DOHH2 (cell line): ENCODE measurements at regions not wholly inside any gene's neighbourhood (a gene's known extent, or its start where the extent isn't known, plus 50 kb on each side); places are given as distances from the start of the nearest gene placed in this dataset.

Experiments
- H3F3A ChIP-seq: fragments of 200-600 bp; sonication (generic), shearing (Covaris generic); 2 replicates; pipeline ENCODE4 v1.6.0; 2016; ENCODE audit warnings: antibody characterized with exemption, mild to moderate bottlenecking; ENCODE audit not compliant: control insufficient read depth, insufficient read depth
- H3K27ac ChIP-seq: fragments of 200-600 bp; sonication (generic); 2 replicates; pipeline ENCODE4 v1.5.1; 2014; ENCODE audit warnings: low read depth, mild to moderate bottlenecking, low read length, moderate library complexity
- H3K27me3 ChIP-seq: fragments of 200-600 bp; sonication (generic); 2 replicates; pipeline ENCODE4 v1.6.1; 2014; ENCODE audit warnings: mild to moderate bottlenecking, low read length, mixed read lengths; ENCODE audit not compliant: control insufficient read depth
- H3K36me3 ChIP-seq: fragments of 200-600 bp; sonication (generic); 2 replicates; pipeline ENCODE4 v1.6.1; 2014; ENCODE audit warnings: mild to moderate bottlenecking, low read length, moderate library complexity, mixed read lengths; ENCODE audit not compliant: control insufficient read depth
- H3K4me1 ChIP-seq: fragments of 200-600 bp; sonication (generic); 2 replicates; pipeline ENCODE4 v1.6.1; 2014; ENCODE audit warnings: mild to moderate bottlenecking, low read length, mixed read lengths; ENCODE audit not compliant: control insufficient read depth
- H3K4me2 ChIP-seq: fragments of 200-600 bp; sonication (generic); 2 replicates; pipeline ENCODE4 v1.6.0; 2014; ENCODE audit warnings: mild to moderate bottlenecking, low read length, moderate library complexity
- H3K4me3 ChIP-seq: fragments of 200-600 bp; sonication (generic); 2 replicates; pipeline ENCODE4 v1.5.1; 2014; ENCODE audit warnings: mild to moderate bottlenecking, low read length, mixed read lengths
- H3K79me2 ChIP-seq: fragments of 200-600 bp; sonication (generic); 2 replicates; pipeline ENCODE4 v1.6.1; 2014; ENCODE audit warnings: mild to moderate bottlenecking, low read length, mixed read lengths; ENCODE audit not compliant: control insufficient read depth
- H3K9me2 ChIP-seq: fragments of 200-600 bp; sonication (generic); replicated peaks from 2 replicates; pipeline ENCODE4 v1.6.1; 2014; ENCODE audit warnings: mild to moderate bottlenecking, low read length, mixed read lengths; ENCODE audit not compliant: control insufficient read depth
- H3K9me3 ChIP-seq: fragments of 200-600 bp; sonication (generic); 2 replicates; pipeline ENCODE4 v1.6.1; 2014; ENCODE audit warnings: antibody characterized with exemption, low read length, mixed read lengths; ENCODE audit not compliant: control insufficient read depth, insufficient read depth
- H4K20me1 ChIP-seq: fragments of 200-600 bp; sonication (generic); 2 replicates; pipeline ENCODE4 v1.6.0; 2014; ENCODE audit warnings: low read depth, mild to moderate bottlenecking, antibody characterized with exemption, low read length, moderate library complexity; ENCODE audit not compliant: control insufficient read depth, insufficient read depth
- CTCF ChIP-seq: fragments of 200-600 bp; sonication (generic); IDR thresholded peaks from one replicate; pipeline ENCODE4 v1.5.1; 2014; ENCODE audit warnings: antibody characterized with exemption, mild to moderate bottlenecking, low read depth, low read length; ENCODE audit not compliant: poor library complexity, severe bottlenecking
- EZH2phosphoT487 ChIP-seq: fragments of 200-600 bp; sonication (generic); IDR thresholded peaks from 2 replicates; pipeline ENCODE4 v1.6.1; 2017; ENCODE audit warnings: borderline replicate concordance, mild to moderate bottlenecking, antibody characterized with exemption, low read length, moderate library complexity, mixed read lengths

GRCh38 chr18:73758446-73758845 lies 389.2 kb downstream of the FBXO15 start:
- Histone ChIP-seq H3K9me3 (no peaks in the 10 kb centered on the region), H3K9me2 (no peaks in the 10 kb centered on the region), H4K20me1 (no peaks in the 10 kb centered on the region), H3K27ac (no peak overlapping the region), H3K4me2 (no peak overlapping the region), H3K27me3 (no peaks in the 10 kb centered on the region), H3K36me3 (no peaks in the 10 kb centered on the region), H3F3A (no peaks in the 10 kb centered on the region), H3K4me3 (no peak overlapping the region), H3K4me1 (no peaks in the 10 kb centered on the region), H3K79me2 (no peaks in the 10 kb centered on the region)
- TF ChIP-seq EZH2phosphoT487: no peak
- TF ChIP-seq CTCF: no peak

- Histone ChIP-seq H3K4me2 (no peak overlapping the region), H3K27ac (no peak overlapping the region), H3K4me3 (no peak overlapping the region)
These were observed 391.2 kb downstream of the FBXO15 start for GRCh38 chr18:73756256-73757091.

DNA sequence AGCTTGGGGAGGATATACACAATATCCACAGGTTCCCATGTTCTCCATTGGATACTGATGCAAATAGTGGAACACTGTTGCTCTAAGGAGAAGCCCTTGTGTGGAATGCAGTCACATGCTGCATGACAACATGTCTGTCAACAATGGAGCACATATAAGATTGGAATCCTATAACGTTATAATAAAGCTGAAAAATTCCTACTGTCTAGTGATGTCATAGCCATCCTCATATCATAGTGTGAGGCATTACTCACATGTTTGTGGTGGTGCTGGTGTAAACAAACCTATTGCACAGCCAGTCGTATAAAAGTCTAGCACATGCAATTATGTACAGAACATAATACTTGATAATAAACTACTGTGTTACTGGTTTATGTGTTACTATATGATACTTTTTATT lies 394.7 kb downstream of the FBXO15 start:
- Histone ChIP-seq H3K27ac (no peak overlapping the region), H3K27me3 (no peaks in the 10 kb centered on the region), H3K4me3 (no peak overlapping the region), H3K4me2 (no peak overlapping the region), H3F3A (no peaks in the 10 kb centered on the region), H4K20me1 (no peaks in the 10 kb centered on the region), H3K9me3 (no peaks in the 10 kb centered on the region), H3K9me2 (no peaks in the 10 kb centered on the region), H3K79me2 (no peaks in the 10 kb centered on the region), H3K36me3 (no peaks in the 10 kb centered on the region), H3K4me1 (no peaks in the 10 kb centered on the region)
- TF ChIP-seq CTCF (no peak), EZH2phosphoT487 (no peak)

More at GRCh38 chr18:73756256-73757091, 391.2 kb downstream of the FBXO15 start:
- Histone ChIP-seq H3K4me1 (no peaks in the 10 kb centered on the region), H3K36me3 (no peaks in the 10 kb centered on the region), H3F3A (no peaks in the 10 kb centered on the region), H3K79me2 (no peaks in the 10 kb centered on the region), H3K9me2 (no peaks in the 10 kb centered on the region), H3K27me3 (no peaks in the 10 kb centered on the region), H3K9me3 (no peaks in the 10 kb centered on the region), H4K20me1 (no peaks in the 10 kb centered on the region)
- no peak for TF ChIP-seq CTCF
- TF ChIP-seq EZH2phosphoT487: no peak
